Spinal cord (tissue), 9 donors: ENCODE measurements at regions not wholly inside any gene's neighbourhood (a gene's known extent, or its start where the extent isn't known, plus 50 kb on each side); places are given as distances from the start of the nearest gene placed in this dataset.
A peak's percentile ranks its signal among the peaks of the same experiment; 100 is the strongest.
"Not testable (repeated sequence)": the region's sequence is repeated elsewhere in the genome, so short reads cannot be mapped to it uniquely, and the experiment has no call there.

Source experiments
- DNase-seq, 6 donors: peaks; one replicate each; pipeline versions ENCODE4 v3.0.0 to v3.0.0-alpha.2; 2013 to 2015; ENCODE audit warnings: low spot score in 6 of 6, low read depth in 4 of 6
- H3K27ac ChIP-seq: one replicate; pipeline ENCODE4 v1.5.1; 2013; ENCODE audit warnings: low read depth, low read length, control low read depth
- H3K27me3 ChIP-seq: one replicate; pipeline ENCODE4 v1.6.1; 2013; ENCODE audit warnings: low read length; ENCODE audit not compliant: control insufficient read depth, insufficient read depth
- H3K36me3 ChIP-seq: one replicate; pipeline ENCODE4 v1.6.1; 2013; ENCODE audit warnings: low read length; ENCODE audit not compliant: control insufficient read depth, insufficient read depth
- H3K4me1 ChIP-seq: one replicate; pipeline ENCODE4 v1.6.1; 2013; ENCODE audit warnings: low read length; ENCODE audit not compliant: control insufficient read depth, insufficient read depth
- H3K4me3 ChIP-seq: one replicate; pipeline ENCODE4 v1.5.1; 2013; ENCODE audit warnings: low read depth, low read length, control low read depth
- H3K9me3 ChIP-seq: one replicate; pipeline ENCODE4 v1.6.1; 2013; ENCODE audit warnings: low read length; ENCODE audit not compliant: control insufficient read depth, insufficient read depth
- WGBS: methylation state at CpG from one replicate; pipeline ENCODE4 v1.1.5; 2013; ENCODE audit warnings: missing lambda C conversion rate; ENCODE audit not compliant: insufficient coverage; 5-methylcytosine and 5-hydroxymethylcytosine counted together
- donor health status: healthy.

GRCh38 chr9:78431039-78431438 is 134.1 kb downstream of the PSAT1 start:
- H3K4me3 ChIP-seq, DNase-seq, H3K27me3 ChIP-seq, H3K27ac ChIP-seq, H3K9me3 ChIP-seq, H3K36me3 ChIP-seq, H3K4me1 ChIP-seq: not testable (repeated sequence)
- 86% methylated on average over 5 of the region's 6 CpGs for WGBS

- no peak overlapping the region for H3K4me3 ChIP-seq
- no peak overlapping the region for H3K27ac ChIP-seq
- H3K36me3 ChIP-seq = no peaks in the 10 kb centered on the region
- no peaks in the 10 kb centered on the region for H3K9me3 ChIP-seq
- peak in 1 of 6 donors; percentile 5 for DNase-seq
- WGBS = 44% methylated on average over 1 of the region's 2 CpGs
- H3K27me3 ChIP-seq = no peaks in the 10 kb centered on the region
- H3K4me1 ChIP-seq = peaks cover 22% of the 10 kb centered on the region
Measured at GRCh38 chr9:78436873-78437272, 139.9 kb downstream of the PSAT1 start.

- no peak for DNase-seq
- no peaks in the 10 kb centered on the region for H3K36me3 ChIP-seq
- H3K4me3 ChIP-seq = no peak overlapping the region
- peaks cover 22% of the 10 kb centered on the region for H3K4me1 ChIP-seq
- WGBS = 80% methylated on average over 1 of the region's 2 CpGs
- no peaks in the 10 kb centered on the region for H3K9me3 ChIP-seq
- H3K27ac ChIP-seq = no peak overlapping the region
- H3K27me3 ChIP-seq = no peaks in the 10 kb centered on the region
Measured at GRCh38 chr9:78437296-78437695, 140.4 kb downstream of the PSAT1 start.

GRCh38 chr9:78437806-78438205 is 140.9 kb downstream of the PSAT1 start:
- Histone ChIP-seq H3K27ac (no peak overlapping the region), H3K4me3 (no peak overlapping the region)

GRCh38 chr9:78438211-78438610 is 141.3 kb downstream of the PSAT1 start:
- Histone ChIP-seq H3K4me3 (no peak overlapping the region), H3K27ac (no peak overlapping the region), H3K27me3 (no peaks in the 10 kb centered on the region), H3K9me3 (no peaks in the 10 kb centered on the region), H3K36me3 (no peaks in the 10 kb centered on the region), H3K4me1 (peaks cover 22% of the 10 kb centered on the region)
- WGBS = 9% methylated on average over 4 of the region's 6 CpGs
- DNase-seq = peak in 4 of 6 donors; percentile 29 to 92 (median 53)

More at GRCh38 chr9:78437806-78438205, 140.9 kb downstream of the PSAT1 start:
- H3K27me3 ChIP-seq = no peaks in the 10 kb centered on the region
- H3K4me1 ChIP-seq = peaks cover 22% of the 10 kb centered on the region
- no peaks in the 10 kb centered on the region for H3K36me3 ChIP-seq
- 82% methylated on average over 3 of the region's 7 CpGs for WGBS
- H3K9me3 ChIP-seq = no peaks in the 10 kb centered on the region
- DNase-seq = no peak

- no peaks in the 10 kb centered on the region for H3K27me3 ChIP-seq
- DNase-seq = peak in 3 of 6 donors; percentile 6 to 56 (median 47)
- no peaks in the 10 kb centered on the region for H3K36me3 ChIP-seq
- no peaks in the 10 kb centered on the region for H3K9me3 ChIP-seq
- peak overlapping the region; percentile 19 for H3K4me3 ChIP-seq
- no peak overlapping the region for H3K27ac ChIP-seq
- WGBS = 31% methylated on average over 3 of the region's 9 CpGs
- peaks cover 22% of the 10 kb centered on the region for H3K4me1 ChIP-seq
Measured at GRCh38 chr9:78438780-78439179, 141.9 kb downstream of the PSAT1 start.

- Histone ChIP-seq H3K27ac (peak overlapping the region; percentile 29), H3K4me1 (peaks cover 22% of the 10 kb centered on the region), H3K27me3 (no peaks in the 10 kb centered on the region), H3K4me3 (peak overlapping the region; percentile 19), H3K9me3 (no peaks in the 10 kb centered on the region), H3K36me3 (no peaks in the 10 kb centered on the region)
- peak; percentile 84 to 97 (median 90) for DNase-seq
- WGBS = 3% methylated on average over 19 of the region's 23 CpGs
Measured at GRCh38 chr9:78439190-78439865, 142.4 kb downstream of the PSAT1 start.

GRCh38 chr9:78439866-78440830 is 143.2 kb downstream of the PSAT1 start:
- no peak overlapping the region for H3K4me3 ChIP-seq
- no peaks in the 10 kb centered on the region for H3K9me3 ChIP-seq
- no peaks in the 10 kb centered on the region for H3K27me3 ChIP-seq
- no peaks in the 10 kb centered on the region for H3K36me3 ChIP-seq
- peaks cover 22% of the 10 kb centered on the region for H3K4me1 ChIP-seq
- peak overlapping the region; percentile 2 for H3K27ac ChIP-seq
- peak in 3 of 6 donors; percentile 17 to 67 (median 61) for DNase-seq
- WGBS = 28% methylated on average over 3 of the region's 10 CpGs

GRCh38 chr9:78441396-78441795 is 144.5 kb downstream of the PSAT1 start:
- Histone ChIP-seq H3K27ac (no peak overlapping the region), H3K4me3 (no peak overlapping the region), H3K9me3 (no peaks in the 10 kb centered on the region), H3K36me3 (no peaks in the 10 kb centered on the region), H3K4me1 (peaks cover 22% of the 10 kb centered on the region), H3K27me3 (no peaks in the 10 kb centered on the region)
- 86% methylated on average over 2 of the region's 2 CpGs for WGBS
- DNase-seq = no peak
